Suprapubic skin (tissue), 4 donors: ENCODE measurements at regions not wholly inside any gene's neighbourhood (a gene's known extent, or its start where the extent isn't known, plus 50 kb on each side); places are given as distances from the start of the nearest gene placed in this dataset.

Experiments
- DNase-seq, 2 donors: peaks; one replicate each; pipeline ENCODE4 v3.0.0-alpha.2; 2019; ENCODE audit warnings: low spot score in 2 of 2
- H3K27ac ChIP-seq: fragments of 200-600 bp; sonication (generic); one replicate; pipeline ENCODE4 v1.5.1; 2019
- H3K27me3 ChIP-seq: fragments of 200-600 bp; sonication (generic); one replicate; pipeline ENCODE4 v1.5.1; 2019
- H3K36me3 ChIP-seq: fragments of 200-600 bp; sonication (generic); one replicate; pipeline ENCODE4 v1.5.1; 2019
- H3K4me1 ChIP-seq: fragments of 200-600 bp; sonication (generic); one replicate; pipeline ENCODE4 v1.5.1; 2019
- H3K4me3 ChIP-seq: fragments of 200-600 bp; sonication (generic); one replicate; pipeline ENCODE4 v1.5.1; 2019; ENCODE audit warnings: mild to moderate bottlenecking
- H3K9me3 ChIP-seq: fragments of 200-600 bp; sonication (generic); one replicate; pipeline ENCODE4 v1.5.1; 2019
- CTCF ChIP-seq, 2 donors: fragments of 200-600 bp in 1 of 2; fragments of 450-650 bp in 1 of 2; sonication (generic) in 1 of 2; IDR thresholded peaks; one replicate each; pipeline ENCODE4 v1.5.1; 2016 to 2019; ENCODE audit warnings: antibody characterized with exemption in 2 of 2, mild to moderate bottlenecking in 1 of 2, moderate library complexity in 1 of 2
- EP300 ChIP-seq: sonication (generic); formaldehyde crosslinking; IDR thresholded peaks from one replicate; pipeline ENCODE4 v1.6.1; 2017; ENCODE audit warnings: antibody characterized with exemption
- POLR2A ChIP-seq, 2 donors: fragments of 450-650 bp; IDR thresholded peaks; one replicate each; pipeline ENCODE4 v1.6.1; 2017; ENCODE audit warnings: antibody characterized with exemption in 2 of 2, mild to moderate bottlenecking in 2 of 2, moderate library complexity in 2 of 2
- POLR2AphosphoS5 ChIP-seq, 3 donors: sonication (generic); formaldehyde crosslinking; IDR thresholded peaks; one replicate each; pipeline ENCODE4 v1.6.1; 2017; ENCODE audit warnings: antibody characterized with exemption in 3 of 3
- WGBS: methylation state at CpG from one replicate; pipeline ENCODE4 v1.1.5; 2018; 5-methylcytosine and 5-hydroxymethylcytosine counted together

GRCh38 chr13:80217614-80218456 is 123.1 kb downstream of the SPRY2 start:
- no peak for TF ChIP-seq CTCF (IDR thresholded peaks at IDR 0.05)
- no peak for TF ChIP-seq EP300
- no peak for TF ChIP-seq POLR2A (IDR thresholded peaks at IDR 0.05)
- no peak for TF ChIP-seq POLR2AphosphoS5 (IDR thresholded peaks at IDR 0.05)
- no peak for DNase-seq
- H3K27ac ChIP-seq: no peak overlapping the region
- no peaks in the 10 kb centered on the region for H3K27me3 ChIP-seq
- no peaks in the 10 kb centered on the region for H3K9me3 ChIP-seq
- no peaks in the 10 kb centered on the region for H3K4me1 ChIP-seq
- H3K36me3 ChIP-seq: no peaks in the 10 kb centered on the region
- H3K4me3 ChIP-seq: no peak overlapping the region
- WGBS: 85% methylated on average over 7 of the region's 7 CpGs

GRCh38 chr13:80215368-80215767 is 125.6 kb downstream of the SPRY2 start:
- TF ChIP-seq EP300: no peak
- no peak for TF ChIP-seq POLR2A (IDR thresholded peaks at IDR 0.05)
- no peak for TF ChIP-seq CTCF (IDR thresholded peaks at IDR 0.05)
- no peak for TF ChIP-seq POLR2AphosphoS5 (IDR thresholded peaks at IDR 0.05)
- H3K4me1 ChIP-seq: no peaks in the 10 kb centered on the region
- H3K9me3 ChIP-seq: no peaks in the 10 kb centered on the region
- no peak for DNase-seq
- no peak overlapping the region for H3K4me3 ChIP-seq
- 81% methylated on average over 3 of the region's 3 CpGs for WGBS
- H3K27ac ChIP-seq: no peak overlapping the region
- no peaks in the 10 kb centered on the region for H3K27me3 ChIP-seq
- no peaks in the 10 kb centered on the region for H3K36me3 ChIP-seq

GRCh38 chr13:80214521-80214991 is 126.4 kb downstream of the SPRY2 start:
- no peak overlapping the region for H3K4me3 ChIP-seq
- H3K36me3 ChIP-seq: no peaks in the 10 kb centered on the region
- no peak for DNase-seq
- H3K27me3 ChIP-seq: no peaks in the 10 kb centered on the region
- WGBS: 83% methylated on average over 2 of the region's 2 CpGs
- H3K4me1 ChIP-seq: no peaks in the 10 kb centered on the region
- H3K27ac ChIP-seq: no peak overlapping the region
- H3K9me3 ChIP-seq: no peaks in the 10 kb centered on the region
- TF ChIP-seq CTCF (IDR thresholded peaks at IDR 0.05): no peak
- no peak for TF ChIP-seq POLR2A (IDR thresholded peaks at IDR 0.05)
- TF ChIP-seq EP300: no peak
- no peak for TF ChIP-seq POLR2AphosphoS5 (IDR thresholded peaks at IDR 0.05)

GRCh38 chr13:80214050-80214449 is 126.9 kb downstream of the SPRY2 start:
- 81% methylated on average over 2 of the region's 2 CpGs for WGBS
- Histone ChIP-seq H3K27me3 (no peaks in the 10 kb centered on the region), H3K4me1 (no peaks in the 10 kb centered on the region), H3K9me3 (no peaks in the 10 kb centered on the region), H3K36me3 (no peaks in the 10 kb centered on the region), H3K27ac (no peak overlapping the region), H3K4me3 (no peak overlapping the region)
- DNase-seq: no peak
- TF ChIP-seq POLR2AphosphoS5 (IDR thresholded peaks at IDR 0.05) (no peak), CTCF (IDR thresholded peaks at IDR 0.05) (no peak), POLR2A (IDR thresholded peaks at IDR 0.05) (no peak), EP300 (no peak)

GRCh38 chr13:80213201-80213600 is 127.7 kb downstream of the SPRY2 start:
- no peak overlapping the region for H3K4me3 ChIP-seq
- WGBS: 100% methylated on average over 2 of the region's 2 CpGs
- no peak for TF ChIP-seq CTCF (IDR thresholded peaks at IDR 0.05)
- no peak for TF ChIP-seq POLR2AphosphoS5 (IDR thresholded peaks at IDR 0.05)
- no peak for TF ChIP-seq POLR2A (IDR thresholded peaks at IDR 0.05)
- H3K9me3 ChIP-seq: no peaks in the 10 kb centered on the region
- no peaks in the 10 kb centered on the region for H3K4me1 ChIP-seq
- no peak overlapping the region for H3K27ac ChIP-seq
- H3K27me3 ChIP-seq: no peaks in the 10 kb centered on the region
- no peak for DNase-seq
- no peaks in the 10 kb centered on the region for H3K36me3 ChIP-seq
